ENCODE measurements at regions not wholly inside any gene's neighbourhood (a gene's known extent, or its start where the extent isn't known, plus 50 kb on each side); places are given as distances from the start of the nearest gene placed in this dataset. TPM values are rescaled to one million over a fixed set of nuclear protein-coding genes. Genes with fewer than 3 reads are reported as not detected.

Small RNA genes lying in the stretch of these regions (small RNA-seq; reads per million reads assigned to genes)
- gene RNU4-77P (ENCODE audit: insufficient read depth), result not detected

Measured in neuronal stem cell (in vitro differentiated cells).